ENCODE measurements at regions not wholly inside any gene's neighbourhood (a gene's known extent, or its start where the extent isn't known, plus 50 kb on each side); places are given as distances from the start of the nearest gene placed in this dataset.
A peak's percentile ranks its signal among the peaks of the same experiment; 100 is the strongest.

DNA sequence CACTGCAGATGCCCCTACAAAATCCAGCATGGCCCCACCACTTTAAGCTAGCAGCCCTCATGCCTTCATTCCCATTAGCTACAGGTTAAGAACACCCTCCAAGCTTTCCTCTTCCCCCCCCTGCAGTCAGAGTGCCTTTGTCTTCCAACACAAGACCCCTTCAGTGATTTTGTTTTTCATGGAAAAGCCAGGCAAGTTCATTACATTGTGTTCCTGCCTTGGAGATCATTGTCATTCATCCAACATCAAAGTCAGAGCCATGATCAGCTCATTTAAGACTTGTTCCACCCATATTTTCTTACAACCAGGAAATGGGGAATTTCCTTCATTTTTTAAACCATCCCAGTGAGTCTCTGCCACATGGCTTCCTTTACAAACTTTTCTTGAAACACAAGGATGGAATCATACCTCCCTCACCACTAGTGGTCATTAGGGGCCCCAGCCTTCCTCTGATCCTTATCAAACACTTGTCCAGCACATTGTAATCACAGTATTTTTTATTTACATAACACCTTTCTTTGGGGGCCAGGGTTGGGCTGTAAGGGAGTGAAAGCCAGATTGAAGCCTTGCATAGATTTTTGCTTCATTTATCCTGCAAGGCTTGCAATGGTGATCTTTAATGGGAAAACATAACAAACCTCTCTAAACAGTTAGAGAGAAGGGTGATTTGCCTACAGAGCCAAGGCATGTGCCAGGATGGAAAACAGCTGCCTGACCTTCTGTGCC, 765.3 kb downstream of the MED13L start:
- Histone ChIP-seq H3K9me3 (ENCODE audit: low read depth) (no peaks in the 10 kb centered on the region), H3K4me1 (peaks cover 16% of the 10 kb centered on the region), H4K20me1 (ENCODE audit: low read depth) (peaks cover 15% of the 10 kb centered on the region), H3K79me2 (ENCODE audit: low read depth) (no peaks in the 10 kb centered on the region), H3K9ac (no peak overlapping the region), H3K27ac (no peak overlapping the region), H3K36me3 (no peaks in the 10 kb centered on the region), H3K27me3 (peaks cover 42% of the 10 kb centered on the region), H3K4me2 (no peak overlapping the region), H2AFZ (replicated peaks) (no peak overlapping the region), H3F3A (ENCODE audit: low read depth) (peaks cover 9% of the 10 kb centered on the region), H3K4me3 (no peak overlapping the region)
- Mint-ChIP-seq H3K27ac (no peak overlapping the region), H3K36me3 (peaks cover 2% of the 10 kb centered on the region), H3K9me3 (peaks cover 24% of the 10 kb centered on the region), H3K27me3 (ENCODE audit: insufficient read depth, low read depth) (peaks cover 12% of the 10 kb centered on the region), H3K4me3 (no peak overlapping the region), H3K4me1 (peaks cover 29% of the 10 kb centered on the region)
- TF ChIP-seq EZH2 (IDR thresholded peaks at IDR 0.05) (no peak), EZH2phosphoT487 (IDR thresholded peaks at IDR 0.05) (no peak)
- TF ChIP-seq, protein P1, sequence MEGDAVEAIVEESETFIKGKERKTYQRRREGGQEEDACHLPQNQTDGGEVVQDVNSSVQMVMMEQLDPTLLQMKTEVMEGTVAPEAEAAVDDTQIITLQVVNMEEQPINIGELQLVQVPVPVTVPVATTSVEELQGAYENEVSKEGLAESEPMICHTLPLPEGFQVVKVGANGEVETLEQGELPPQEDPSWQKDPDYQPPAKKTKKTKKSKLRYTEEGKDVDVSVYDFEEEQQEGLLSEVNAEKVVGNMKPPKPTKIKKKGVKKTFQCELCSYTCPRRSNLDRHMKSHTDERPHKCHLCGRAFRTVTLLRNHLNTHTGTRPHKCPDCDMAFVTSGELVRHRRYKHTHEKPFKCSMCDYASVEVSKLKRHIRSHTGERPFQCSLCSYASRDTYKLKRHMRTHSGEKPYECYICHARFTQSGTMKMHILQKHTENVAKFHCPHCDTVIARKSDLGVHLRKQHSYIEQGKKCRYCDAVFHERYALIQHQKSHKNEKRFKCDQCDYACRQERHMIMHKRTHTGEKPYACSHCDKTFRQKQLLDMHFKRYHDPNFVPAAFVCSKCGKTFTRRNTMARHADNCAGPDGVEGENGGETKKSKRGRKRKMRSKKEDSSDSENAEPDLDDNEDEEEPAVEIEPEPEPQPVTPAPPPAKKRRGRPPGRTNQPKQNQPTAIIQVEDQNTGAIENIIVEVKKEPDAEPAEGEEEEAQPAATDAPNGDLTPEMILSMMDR (IDR thresholded peaks at IDR 0.05): no peak
- peak; percentile 34 for DNase-seq (ENCODE audit: low spot score)

DNA sequence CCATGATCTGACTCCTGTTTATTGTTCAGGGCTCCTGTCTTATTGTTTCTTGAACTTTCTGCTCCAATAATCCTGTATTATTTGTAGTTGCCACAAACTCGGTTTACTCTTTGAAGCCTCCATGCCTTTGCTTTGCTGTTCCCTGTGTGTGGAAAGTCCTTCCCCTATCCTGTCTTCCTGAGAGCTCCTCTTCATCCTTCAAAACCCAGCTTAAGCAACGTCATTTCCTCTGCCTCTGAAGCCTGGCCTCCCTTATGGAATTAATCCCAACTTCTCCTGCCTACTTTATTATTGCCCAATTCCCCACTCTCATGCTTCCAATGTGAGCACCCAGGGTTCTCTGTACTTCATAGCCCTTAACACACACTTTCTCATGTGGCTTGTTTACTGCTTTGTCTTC, 766.2 kb downstream of the MED13L start:
- no peaks in the 10 kb centered on the region for H3K79me2 ChIP-seq (ENCODE audit: low read depth)
- no peak for DNase-seq (ENCODE audit: low spot score)
- H3K4me3 Mint-ChIP-seq: no peak overlapping the region
- H3K4me2 ChIP-seq: no peak overlapping the region
- no peak overlapping the region for H2AFZ ChIP-seq (replicated peaks)
- no peak overlapping the region for H3K9ac ChIP-seq
- H3K4me1 Mint-ChIP-seq: peaks cover 35% of the 10 kb centered on the region
- peaks cover 9% of the 10 kb centered on the region for H3F3A ChIP-seq (ENCODE audit: low read depth)
- peaks cover 15% of the 10 kb centered on the region for H4K20me1 ChIP-seq (ENCODE audit: low read depth)
- TF ChIP-seq EZH2phosphoT487 (IDR thresholded peaks at IDR 0.05): no peak
- TF ChIP-seq, protein P1 (IDR thresholded peaks at IDR 0.05): no peak
- no peak for TF ChIP-seq EZH2 (IDR thresholded peaks at IDR 0.05)
- H3K36me3 Mint-ChIP-seq: peaks cover 2% of the 10 kb centered on the region
- H3K4me3 ChIP-seq: no peak overlapping the region
- H3K27me3 ChIP-seq: peaks cover 45% of the 10 kb centered on the region
- peaks cover 19% of the 10 kb centered on the region for H3K4me1 ChIP-seq
- peaks cover 24% of the 10 kb centered on the region for H3K9me3 Mint-ChIP-seq
- no peak overlapping the region for H3K27ac ChIP-seq
- no peak overlapping the region for H3K27ac Mint-ChIP-seq
- no peaks in the 10 kb centered on the region for H3K9me3 ChIP-seq (ENCODE audit: low read depth)
- H3K36me3 ChIP-seq: no peaks in the 10 kb centered on the region
- H3K27me3 Mint-ChIP-seq (ENCODE audit: insufficient read depth, low read depth): peaks cover 12% of the 10 kb centered on the region

GRCh38 chr12:115508990-115509389, 768.5 kb downstream of the MED13L start:
- Histone ChIP-seq H3K27ac (no peak overlapping the region), H3K27me3 (peaks cover 49% of the 10 kb centered on the region), H3K9me3 (ENCODE audit: low read depth) (no peaks in the 10 kb centered on the region), H3K79me2 (ENCODE audit: low read depth) (no peaks in the 10 kb centered on the region), H3K4me1 (peaks cover 19% of the 10 kb centered on the region), H4K20me1 (ENCODE audit: low read depth) (peaks cover 15% of the 10 kb centered on the region), H3K4me3 (no peak overlapping the region), H2AFZ (replicated peaks) (no peak overlapping the region), H3K9ac (no peak overlapping the region), H3F3A (ENCODE audit: low read depth) (peaks cover 9% of the 10 kb centered on the region), H3K4me2 (no peak overlapping the region), H3K36me3 (no peaks in the 10 kb centered on the region)
- TF ChIP-seq EZH2 (IDR thresholded peaks at IDR 0.05): no peak
- H3K4me1 Mint-ChIP-seq: peaks cover 49% of the 10 kb centered on the region
- H3K27me3 Mint-ChIP-seq (ENCODE audit: insufficient read depth, low read depth): peaks cover 12% of the 10 kb centered on the region
- peaks cover 13% of the 10 kb centered on the region for H3K9me3 Mint-ChIP-seq
- DNase-seq (ENCODE audit: low spot score): no peak
- H3K4me3 Mint-ChIP-seq: no peak overlapping the region
- no peak overlapping the region for H3K27ac Mint-ChIP-seq
- peaks cover 2% of the 10 kb centered on the region for H3K36me3 Mint-ChIP-seq
